Breast epithelium (tissue), 3 donors: ENCODE measurements at regions not wholly inside any gene's neighbourhood (a gene's known extent, or its start where the extent isn't known, plus 50 kb on each side); places are given as distances from the start of the nearest gene placed in this dataset.

Experiments used
- POLR2A ChIP-seq: fragments of 450-650 bp; IDR thresholded peaks from one replicate; pipeline ENCODE4 v1.6.1; 2016; ENCODE audit warnings: antibody characterized with exemption, mild to moderate bottlenecking, moderate library complexity
- POLR2AphosphoS5 ChIP-seq, 3 donors: sonication (generic); formaldehyde crosslinking; IDR thresholded peaks; one replicate each; pipeline ENCODE4 v1.6.1; 2017; ENCODE audit warnings: antibody characterized with exemption in 3 of 3
- TF ChIP-seq, protein P1 (sequence below), 3 donors: fragments of 450-650 bp; IDR thresholded peaks; one replicate each; pipeline ENCODE4 v1.5.1; 2016 to 2017; ENCODE audit warnings: antibody characterized with exemption in 3 of 3, mild to moderate bottlenecking in 3 of 3, moderate library complexity in 3 of 3

DNA sequence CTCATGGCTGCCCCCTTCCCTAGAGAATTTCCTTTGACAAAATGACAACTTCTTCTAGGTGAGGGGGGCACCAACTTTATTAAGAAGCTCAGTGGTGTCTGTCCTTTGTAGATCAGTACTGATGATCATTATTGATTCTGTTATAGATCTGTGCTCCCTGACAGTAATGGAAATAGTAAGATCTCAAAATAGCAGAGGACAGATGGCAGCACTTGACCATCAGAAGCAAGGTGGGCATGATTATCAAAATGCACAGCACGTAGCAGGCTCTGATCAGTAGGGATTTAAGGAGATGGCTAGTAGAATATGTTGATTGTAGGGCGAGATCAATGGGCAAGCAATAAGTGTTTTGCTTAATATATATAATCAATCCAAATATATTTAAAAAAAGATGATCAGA, 208.6 kb upstream of the HDDC2 start:
- TF ChIP-seq, protein P1, sequence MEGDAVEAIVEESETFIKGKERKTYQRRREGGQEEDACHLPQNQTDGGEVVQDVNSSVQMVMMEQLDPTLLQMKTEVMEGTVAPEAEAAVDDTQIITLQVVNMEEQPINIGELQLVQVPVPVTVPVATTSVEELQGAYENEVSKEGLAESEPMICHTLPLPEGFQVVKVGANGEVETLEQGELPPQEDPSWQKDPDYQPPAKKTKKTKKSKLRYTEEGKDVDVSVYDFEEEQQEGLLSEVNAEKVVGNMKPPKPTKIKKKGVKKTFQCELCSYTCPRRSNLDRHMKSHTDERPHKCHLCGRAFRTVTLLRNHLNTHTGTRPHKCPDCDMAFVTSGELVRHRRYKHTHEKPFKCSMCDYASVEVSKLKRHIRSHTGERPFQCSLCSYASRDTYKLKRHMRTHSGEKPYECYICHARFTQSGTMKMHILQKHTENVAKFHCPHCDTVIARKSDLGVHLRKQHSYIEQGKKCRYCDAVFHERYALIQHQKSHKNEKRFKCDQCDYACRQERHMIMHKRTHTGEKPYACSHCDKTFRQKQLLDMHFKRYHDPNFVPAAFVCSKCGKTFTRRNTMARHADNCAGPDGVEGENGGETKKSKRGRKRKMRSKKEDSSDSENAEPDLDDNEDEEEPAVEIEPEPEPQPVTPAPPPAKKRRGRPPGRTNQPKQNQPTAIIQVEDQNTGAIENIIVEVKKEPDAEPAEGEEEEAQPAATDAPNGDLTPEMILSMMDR (IDR thresholded peaks at IDR 0.05) = no peak
- TF ChIP-seq POLR2A (no peak), POLR2AphosphoS5 (IDR thresholded peaks at IDR 0.05) (no peak)
